ENCODE measurements at regions not wholly inside any gene's neighbourhood (a gene's known extent, or its start where the extent isn't known, plus 50 kb on each side); places are given as distances from the start of the nearest gene placed in this dataset.
"Not testable (repeated sequence)": the region's sequence is repeated elsewhere in the genome, so short reads cannot be mapped to it uniquely, and the experiment has no call there.

DNA sequence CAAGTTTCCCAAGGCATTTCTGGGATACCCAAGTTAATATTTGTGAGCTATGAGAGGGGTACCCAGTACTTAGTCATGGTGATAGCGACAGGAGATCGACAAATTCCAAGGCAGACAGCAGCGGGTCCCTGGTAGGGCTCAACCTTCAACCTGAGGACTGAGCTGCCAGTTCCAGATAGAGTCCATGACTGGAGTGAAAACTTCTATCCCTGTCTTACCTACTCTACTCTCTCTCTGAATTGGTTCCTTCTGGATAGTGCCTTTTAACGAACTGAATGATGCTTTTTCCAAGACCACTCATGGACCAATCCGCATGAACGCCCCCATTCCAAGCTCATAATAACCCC is 76.9 kb upstream of the ALG10 start:
- no peak for TF ChIP-seq MXI1 (conservative IDR thresholded peaks at IDR 0.05; ENCODE audit: poor library complexity, severe bottlenecking)
- TF ChIP-seq EZH2 (IDR thresholded peaks at IDR 0.05; ENCODE audit: borderline replicate concordance, insufficient read depth, low read length, poor library complexity, severe bottlenecking) = no peak
- TF ChIP-seq REST (IDR thresholded peaks at IDR 0.05; ENCODE audit: borderline replicate concordance) = no peak
- no peak for TF ChIP-seq CTCF (IDR thresholded peaks at IDR 0.05; ENCODE audit: poor library complexity, severe bottlenecking)
- no peak for TF ChIP-seq POLR2AphosphoS5 (IDR thresholded peaks at IDR 0.05)
- no peak for TF ChIP-seq TAF1 (IDR thresholded peaks at IDR 0.05; ENCODE audit: low read depth)
- no peak for TF ChIP-seq EP300 (conservative IDR thresholded peaks at IDR 0.05; ENCODE audit: poor library complexity, severe bottlenecking)
- TF ChIP-seq RAD21 (conservative IDR thresholded peaks at IDR 0.05) = no peak
- no peak for TF ChIP-seq SMC3 (conservative IDR thresholded peaks at IDR 0.05; ENCODE audit: poor library complexity)
- Histone ChIP-seq H3K9me2 (ENCODE audit: insufficient read depth, low read length) (no peaks in the 10 kb centered on the region), H3K4me2 (ENCODE audit: low read length) (no peak overlapping the region), H3K27me3 (ENCODE audit: insufficient read depth, low read depth, low read length) (no peaks in the 10 kb centered on the region), H4K20me1 (ENCODE audit: insufficient read depth) (no peaks in the 10 kb centered on the region), H3K36me3 (ENCODE audit: insufficient read depth, low read length) (no peaks in the 10 kb centered on the region), H3K4me3 (ENCODE audit: low read length) (no peak overlapping the region), H3F3A (ENCODE audit: insufficient read depth, low read length, poor library complexity, severe bottlenecking) (no peaks in the 10 kb centered on the region), H3K9ac (ENCODE audit: low read length) (no peak overlapping the region), H3K79me2 (replicated peaks; ENCODE audit: insufficient read depth, low read length) (no peaks in the 10 kb centered on the region), H3K27ac (ENCODE audit: low read length) (no peak overlapping the region), H3K9me3 (ENCODE audit: low read length) (no peaks in the 10 kb centered on the region), H2AFZ (ENCODE audit: low read depth, low read length) (no peak overlapping the region)

DNA sequence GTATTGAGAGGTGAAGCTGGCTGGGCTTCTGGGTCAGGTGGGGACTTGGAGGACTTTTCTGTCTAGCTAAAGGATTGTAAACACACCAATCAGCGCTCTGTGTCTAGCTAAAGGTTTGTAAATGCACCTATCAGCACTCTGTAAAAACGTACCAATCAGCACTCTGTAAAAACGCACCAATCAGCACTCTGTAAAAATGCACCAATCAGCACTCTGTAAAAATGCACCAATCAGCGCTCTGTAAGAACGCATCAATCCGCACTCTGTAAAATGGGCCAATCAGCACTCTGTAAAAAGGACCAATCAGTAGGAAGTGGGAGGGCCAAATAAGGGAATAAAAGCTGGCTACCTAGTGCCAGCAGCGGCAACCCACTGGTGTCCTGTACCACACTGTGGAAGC is 56.1 kb upstream of the ALG10 start:
- H3F3A ChIP-seq (ENCODE audit: insufficient read depth, low read length, poor library complexity, severe bottlenecking); H3K27me3 ChIP-seq (ENCODE audit: insufficient read depth, low read depth, low read length); H3K4me2 ChIP-seq (ENCODE audit: low read length); H3K9me2 ChIP-seq (ENCODE audit: insufficient read depth, low read length); H3K79me2 ChIP-seq (replicated peaks; ENCODE audit: insufficient read depth, low read length); H3K4me3 ChIP-seq (ENCODE audit: low read length); H3K9ac ChIP-seq (ENCODE audit: low read length); H3K36me3 ChIP-seq (ENCODE audit: insufficient read depth, low read length); H3K27ac ChIP-seq (ENCODE audit: low read length); H3K9me3 ChIP-seq (ENCODE audit: low read length); H2AFZ ChIP-seq (ENCODE audit: low read depth, low read length); H4K20me1 ChIP-seq (ENCODE audit: insufficient read depth): not testable (repeated sequence)

GRCh38 chr12:33967760-33968159 is 54.5 kb upstream of the ALG10 start:
- no peak for TF ChIP-seq RAD21 (conservative IDR thresholded peaks at IDR 0.05)
- no peak for TF ChIP-seq EZH2 (IDR thresholded peaks at IDR 0.05; ENCODE audit: borderline replicate concordance, insufficient read depth, low read length, poor library complexity, severe bottlenecking)
- no peak for TF ChIP-seq SMC3 (conservative IDR thresholded peaks at IDR 0.05; ENCODE audit: poor library complexity)
- TF ChIP-seq POLR2AphosphoS5 (IDR thresholded peaks at IDR 0.05) = no peak
- no peak for TF ChIP-seq TAF1 (IDR thresholded peaks at IDR 0.05; ENCODE audit: low read depth)
- TF ChIP-seq MXI1 (conservative IDR thresholded peaks at IDR 0.05; ENCODE audit: poor library complexity, severe bottlenecking) = no peak
- TF ChIP-seq CTCF (IDR thresholded peaks at IDR 0.05; ENCODE audit: poor library complexity, severe bottlenecking) = no peak
- no peak for TF ChIP-seq EP300 (conservative IDR thresholded peaks at IDR 0.05; ENCODE audit: poor library complexity, severe bottlenecking)
- H3K79me2 ChIP-seq (replicated peaks; ENCODE audit: insufficient read depth, low read length) = no peaks in the 10 kb centered on the region
- H3K27ac ChIP-seq (ENCODE audit: low read length) = no peak overlapping the region

More at GRCh38 chr12:33967760-33968159, 54.5 kb upstream of the ALG10 start:
- Histone ChIP-seq H3F3A (ENCODE audit: insufficient read depth, low read length, poor library complexity, severe bottlenecking) (no peaks in the 10 kb centered on the region), H3K36me3 (ENCODE audit: insufficient read depth, low read length) (no peaks in the 10 kb centered on the region), H4K20me1 (ENCODE audit: insufficient read depth) (no peaks in the 10 kb centered on the region), H3K27me3 (ENCODE audit: insufficient read depth, low read depth, low read length) (no peaks in the 10 kb centered on the region), H3K4me2 (ENCODE audit: low read length) (no peak overlapping the region), H3K4me3 (ENCODE audit: low read length) (no peak overlapping the region), H3K9me3 (ENCODE audit: low read length) (no peaks in the 10 kb centered on the region), H2AFZ (ENCODE audit: low read depth, low read length) (no peak overlapping the region), H3K9ac (ENCODE audit: low read length) (no peak overlapping the region), H3K9me2 (ENCODE audit: insufficient read depth, low read length) (no peaks in the 10 kb centered on the region)

All from neural cell (in vitro differentiated cells).